Breast epithelium (tissue), 3 donors: ENCODE measurements at regions not wholly inside any gene's neighbourhood (a gene's known extent, or its start where the extent isn't known, plus 50 kb on each side); places are given as distances from the start of the nearest gene placed in this dataset.

Experiments
- POLR2A ChIP-seq: fragments of 450-650 bp; IDR thresholded peaks from one replicate; pipeline ENCODE4 v1.6.1; 2016; ENCODE audit warnings: antibody characterized with exemption, mild to moderate bottlenecking, moderate library complexity
- POLR2AphosphoS5 ChIP-seq, 3 donors: sonication (generic); formaldehyde crosslinking; IDR thresholded peaks; one replicate each; pipeline ENCODE4 v1.6.1; 2017; ENCODE audit warnings: antibody characterized with exemption in 3 of 3
- TF ChIP-seq, protein P1 (sequence below), 3 donors: fragments of 450-650 bp; IDR thresholded peaks; one replicate each; pipeline ENCODE4 v1.5.1; 2016 to 2017; ENCODE audit warnings: antibody characterized with exemption in 3 of 3, mild to moderate bottlenecking in 3 of 3, moderate library complexity in 3 of 3

DNA sequence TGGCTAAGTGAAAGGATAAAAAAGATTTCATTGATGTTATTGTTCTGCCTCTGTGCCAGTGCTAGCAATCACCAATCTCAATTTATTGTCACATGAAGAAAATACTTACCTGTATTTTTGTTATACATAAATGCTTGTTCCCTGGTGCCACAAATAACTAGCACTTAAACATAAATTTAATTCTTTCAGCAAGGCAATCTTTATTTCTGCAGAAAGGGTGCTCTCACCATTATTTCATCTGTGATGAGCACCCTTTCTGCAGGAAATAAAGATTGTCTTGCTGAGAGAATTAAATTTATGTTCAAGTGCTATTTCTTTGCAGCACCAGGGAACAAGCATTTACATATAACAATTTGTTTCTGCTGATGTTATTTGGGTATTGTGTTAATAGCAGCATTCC is 87.2 kb downstream of the DIRAS3 start:
- TF ChIP-seq, protein P1, sequence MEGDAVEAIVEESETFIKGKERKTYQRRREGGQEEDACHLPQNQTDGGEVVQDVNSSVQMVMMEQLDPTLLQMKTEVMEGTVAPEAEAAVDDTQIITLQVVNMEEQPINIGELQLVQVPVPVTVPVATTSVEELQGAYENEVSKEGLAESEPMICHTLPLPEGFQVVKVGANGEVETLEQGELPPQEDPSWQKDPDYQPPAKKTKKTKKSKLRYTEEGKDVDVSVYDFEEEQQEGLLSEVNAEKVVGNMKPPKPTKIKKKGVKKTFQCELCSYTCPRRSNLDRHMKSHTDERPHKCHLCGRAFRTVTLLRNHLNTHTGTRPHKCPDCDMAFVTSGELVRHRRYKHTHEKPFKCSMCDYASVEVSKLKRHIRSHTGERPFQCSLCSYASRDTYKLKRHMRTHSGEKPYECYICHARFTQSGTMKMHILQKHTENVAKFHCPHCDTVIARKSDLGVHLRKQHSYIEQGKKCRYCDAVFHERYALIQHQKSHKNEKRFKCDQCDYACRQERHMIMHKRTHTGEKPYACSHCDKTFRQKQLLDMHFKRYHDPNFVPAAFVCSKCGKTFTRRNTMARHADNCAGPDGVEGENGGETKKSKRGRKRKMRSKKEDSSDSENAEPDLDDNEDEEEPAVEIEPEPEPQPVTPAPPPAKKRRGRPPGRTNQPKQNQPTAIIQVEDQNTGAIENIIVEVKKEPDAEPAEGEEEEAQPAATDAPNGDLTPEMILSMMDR (IDR thresholded peaks at IDR 0.05) = no peak
- TF ChIP-seq POLR2AphosphoS5 (IDR thresholded peaks at IDR 0.05) (no peak), POLR2A (no peak)
